ENCODE measurements at regions not wholly inside any gene's neighbourhood (a gene's known extent, or its start where the extent isn't known, plus 50 kb on each side); places are given as distances from the start of the nearest gene placed in this dataset.

DNA sequence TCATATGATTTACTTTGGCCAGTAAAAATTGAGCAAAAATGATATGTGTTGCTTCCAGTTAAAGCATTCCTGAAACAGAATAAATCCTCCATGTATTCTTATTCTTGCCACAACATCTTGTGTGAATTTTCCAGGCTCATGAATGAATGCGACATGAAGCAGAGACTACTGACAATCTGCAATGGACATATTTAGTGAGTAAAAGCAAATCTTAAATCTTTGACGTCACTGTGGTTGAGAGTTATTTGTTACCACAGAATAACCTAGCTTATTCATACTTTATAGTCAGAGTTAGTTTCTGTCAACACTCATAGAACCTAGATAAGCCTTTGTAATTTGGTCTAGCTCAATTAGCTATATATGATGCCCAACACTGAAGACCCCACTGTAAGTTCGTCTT is 1443.1 kb downstream of the PCDH9 start:
- Histone ChIP-seq H3K4me2 (ENCODE audit: low read length) (no peak overlapping the region), H2AFZ (ENCODE audit: low read depth, low read length) (no peak overlapping the region), H3K4me3 (ENCODE audit: insufficient read depth, low read depth, low read length) (no peak overlapping the region), H3K9me3 (ENCODE audit: insufficient read depth, low read depth, low read length) (no peaks in the 10 kb centered on the region), H3K27ac (ENCODE audit: low read depth, low read length) (no peak overlapping the region), H3K79me2 (ENCODE audit: insufficient read depth, low read length) (no peaks in the 10 kb centered on the region), H3K36me3 (ENCODE audit: insufficient read depth, low read length) (no peaks in the 10 kb centered on the region), H3K27me3 (ENCODE audit: insufficient read depth, low read length) (no peaks in the 10 kb centered on the region), H3K4me1 (ENCODE audit: insufficient read depth, low read length) (no peaks in the 10 kb centered on the region), H3K9ac (ENCODE audit: low read length) (no peak overlapping the region), H4K20me1 (ENCODE audit: insufficient read depth, low read length) (no peaks in the 10 kb centered on the region)
- H3K27ac Mint-ChIP-seq (ENCODE audit: unreplicated experiment) = no peak overlapping the region
- DNase-seq (ENCODE audit: low read depth) = peak; percentile 19
- no peaks in the 10 kb centered on the region for H3K4me1 Mint-ChIP-seq (ENCODE audit: low read depth, unreplicated experiment)
- TF ChIP-seq CTCF (IDR thresholded peaks at IDR 0.05; ENCODE audit: insufficient read depth, low read depth, low read length) = no peak
- TF ChIP-seq EZH2 (IDR thresholded peaks at IDR 0.05; ENCODE audit: insufficient read depth, low read length) = no peak
- FAIRE-seq = no peak
- H3K4me3 Mint-ChIP-seq (ENCODE audit: unreplicated experiment) = no peak overlapping the region
- no peaks in the 10 kb centered on the region for H3K9me3 Mint-ChIP-seq (ENCODE audit: unreplicated experiment)
- no peaks in the 10 kb centered on the region for H3K27me3 Mint-ChIP-seq (ENCODE audit: low read depth, unreplicated experiment)
- no peaks in the 10 kb centered on the region for H3K36me3 Mint-ChIP-seq (ENCODE audit: low read depth, unreplicated experiment)

GRCh38 chr13:65784088-65784816 is 1445.9 kb downstream of the PCDH9 start:
- no peak overlapping the region for H2AFZ ChIP-seq (ENCODE audit: low read depth, low read length)
- no peaks in the 10 kb centered on the region for H3K27me3 ChIP-seq (ENCODE audit: insufficient read depth, low read length)
- no peak for DNase-seq (ENCODE audit: low read depth)
- H3K9ac ChIP-seq (ENCODE audit: low read length) = no peak overlapping the region
- TF ChIP-seq EZH2 (IDR thresholded peaks at IDR 0.05; ENCODE audit: insufficient read depth, low read length) = no peak
- TF ChIP-seq CTCF (IDR thresholded peaks at IDR 0.05; ENCODE audit: insufficient read depth, low read depth, low read length) = no peak
- H3K36me3 Mint-ChIP-seq (ENCODE audit: low read depth, unreplicated experiment) = no peaks in the 10 kb centered on the region
- no peaks in the 10 kb centered on the region for H3K4me1 Mint-ChIP-seq (ENCODE audit: low read depth, unreplicated experiment)
- no peak overlapping the region for H3K4me2 ChIP-seq (ENCODE audit: low read length)
- H3K4me3 ChIP-seq (ENCODE audit: insufficient read depth, low read depth, low read length) = no peak overlapping the region
- no peaks in the 10 kb centered on the region for H3K4me1 ChIP-seq (ENCODE audit: insufficient read depth, low read length)
- no peaks in the 10 kb centered on the region for H3K27me3 Mint-ChIP-seq (ENCODE audit: low read depth, unreplicated experiment)
- no peak overlapping the region for H3K27ac ChIP-seq (ENCODE audit: low read depth, low read length)
- H3K4me3 Mint-ChIP-seq (ENCODE audit: unreplicated experiment) = no peak overlapping the region
- H3K27ac Mint-ChIP-seq (ENCODE audit: unreplicated experiment) = no peak overlapping the region
- no peaks in the 10 kb centered on the region for H3K36me3 ChIP-seq (ENCODE audit: insufficient read depth, low read length)
- no peaks in the 10 kb centered on the region for H3K9me3 Mint-ChIP-seq (ENCODE audit: unreplicated experiment)
- FAIRE-seq = no peak
- H3K79me2 ChIP-seq (ENCODE audit: insufficient read depth, low read length) = no peaks in the 10 kb centered on the region
- H3K9me3 ChIP-seq (ENCODE audit: insufficient read depth, low read depth, low read length) = no peaks in the 10 kb centered on the region
- H4K20me1 ChIP-seq (ENCODE audit: insufficient read depth, low read length) = no peaks in the 10 kb centered on the region

- H2AFZ ChIP-seq (ENCODE audit: low read depth, low read length) = no peak overlapping the region
Measured at GRCh38 chr13:65783383-65783782, 1446.8 kb downstream of the PCDH9 start.

More at GRCh38 chr13:65783383-65783782, 1446.8 kb downstream of the PCDH9 start:
- DNase-seq (ENCODE audit: low read depth) (no peak), FAIRE-seq (no peak)
- no peaks in the 10 kb centered on the region for H3K4me1 Mint-ChIP-seq (ENCODE audit: low read depth, unreplicated experiment)
- no peaks in the 10 kb centered on the region for H3K36me3 Mint-ChIP-seq (ENCODE audit: low read depth, unreplicated experiment)
- Histone ChIP-seq H3K36me3 (ENCODE audit: insufficient read depth, low read length) (no peaks in the 10 kb centered on the region), H3K9ac (ENCODE audit: low read length) (no peak overlapping the region), H3K4me3 (ENCODE audit: insufficient read depth, low read depth, low read length) (no peak overlapping the region), H3K27me3 (ENCODE audit: insufficient read depth, low read length) (no peaks in the 10 kb centered on the region), H3K27ac (ENCODE audit: low read depth, low read length) (no peak overlapping the region), H3K4me2 (ENCODE audit: low read length) (no peak overlapping the region), H3K9me3 (ENCODE audit: insufficient read depth, low read depth, low read length) (no peaks in the 10 kb centered on the region), H4K20me1 (ENCODE audit: insufficient read depth, low read length) (no peaks in the 10 kb centered on the region), H3K79me2 (ENCODE audit: insufficient read depth, low read length) (no peaks in the 10 kb centered on the region), H3K4me1 (ENCODE audit: insufficient read depth, low read length) (no peaks in the 10 kb centered on the region)
- no peaks in the 10 kb centered on the region for H3K9me3 Mint-ChIP-seq (ENCODE audit: unreplicated experiment)
- no peak for TF ChIP-seq CTCF (IDR thresholded peaks at IDR 0.05; ENCODE audit: insufficient read depth, low read depth, low read length)
- TF ChIP-seq EZH2 (IDR thresholded peaks at IDR 0.05; ENCODE audit: insufficient read depth, low read length) = no peak
- no peaks in the 10 kb centered on the region for H3K27me3 Mint-ChIP-seq (ENCODE audit: low read depth, unreplicated experiment)
- no peak overlapping the region for H3K27ac Mint-ChIP-seq (ENCODE audit: unreplicated experiment)
- no peak overlapping the region for H3K4me3 Mint-ChIP-seq (ENCODE audit: unreplicated experiment)

Measured in astrocyte (in vitro differentiated cells and primary cell).